Rectal smooth muscle tissue (tissue), 1 donor: ENCODE measurements at regions not wholly inside any gene's neighbourhood (a gene's known extent, or its start where the extent isn't known, plus 50 kb on each side); places are given as distances from the start of the nearest gene placed in this dataset.

Experiments used
- H3K27ac ChIP-seq: one replicate; pipeline ENCODE4 v1.7.0; 2013; ENCODE audit warnings: low read depth, low read length, inconsistent platforms
- H3K27me3 ChIP-seq: one replicate; pipeline ENCODE4 v1.7.0; 2013; ENCODE audit warnings: low read length; ENCODE audit not compliant: control insufficient read depth, insufficient read depth
- H3K36me3 ChIP-seq: one replicate; pipeline ENCODE4 v1.7.0; 2013; ENCODE audit warnings: low read length; ENCODE audit not compliant: control insufficient read depth, insufficient read depth
- H3K4me1 ChIP-seq: one replicate; pipeline ENCODE4 v1.7.0; 2013; ENCODE audit warnings: low read length; ENCODE audit not compliant: control insufficient read depth, insufficient read depth
- H3K4me3 ChIP-seq: one replicate; pipeline ENCODE4 v1.7.0; 2013; ENCODE audit warnings: low read length
- H3K9ac ChIP-seq: one replicate; pipeline ENCODE4 v1.7.0; 2013; ENCODE audit warnings: low read length

DNA sequence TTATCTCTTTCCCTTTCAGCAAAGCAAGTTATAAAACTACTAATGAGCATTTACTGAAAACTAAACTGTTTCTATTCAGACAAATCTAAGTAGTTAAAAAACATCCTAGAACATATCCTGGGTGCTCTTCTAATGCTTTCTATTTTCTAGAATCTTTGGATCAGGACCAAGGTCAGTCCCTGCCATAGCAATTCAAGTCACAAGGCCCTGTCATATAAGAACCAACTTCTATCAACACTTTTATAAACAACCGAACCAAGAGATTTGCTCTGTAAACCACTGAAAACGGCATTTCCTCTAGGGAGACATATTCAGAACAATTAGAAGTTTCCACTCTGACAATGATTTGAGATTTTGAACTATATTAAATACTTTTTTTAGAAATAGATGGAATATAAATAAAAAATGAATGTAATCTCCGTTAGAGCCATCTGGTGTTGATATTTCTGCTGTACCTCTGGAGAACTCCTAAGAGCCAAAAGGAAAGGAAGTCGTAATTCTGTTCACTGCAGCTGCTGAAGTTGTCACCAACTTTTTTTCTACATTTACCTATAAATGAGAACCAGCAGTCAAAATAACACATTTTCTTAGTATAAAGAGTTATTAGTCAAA is 51.4 kb upstream of the LGSN start:
- no peak overlapping the region for H3K27ac ChIP-seq
- no peak overlapping the region for H3K4me3 ChIP-seq
- H3K36me3 ChIP-seq: no peaks in the 10 kb centered on the region
- no peaks in the 10 kb centered on the region for H3K27me3 ChIP-seq
- H3K9ac ChIP-seq: no peak overlapping the region
- H3K4me1 ChIP-seq: no peaks in the 10 kb centered on the region

DNA sequence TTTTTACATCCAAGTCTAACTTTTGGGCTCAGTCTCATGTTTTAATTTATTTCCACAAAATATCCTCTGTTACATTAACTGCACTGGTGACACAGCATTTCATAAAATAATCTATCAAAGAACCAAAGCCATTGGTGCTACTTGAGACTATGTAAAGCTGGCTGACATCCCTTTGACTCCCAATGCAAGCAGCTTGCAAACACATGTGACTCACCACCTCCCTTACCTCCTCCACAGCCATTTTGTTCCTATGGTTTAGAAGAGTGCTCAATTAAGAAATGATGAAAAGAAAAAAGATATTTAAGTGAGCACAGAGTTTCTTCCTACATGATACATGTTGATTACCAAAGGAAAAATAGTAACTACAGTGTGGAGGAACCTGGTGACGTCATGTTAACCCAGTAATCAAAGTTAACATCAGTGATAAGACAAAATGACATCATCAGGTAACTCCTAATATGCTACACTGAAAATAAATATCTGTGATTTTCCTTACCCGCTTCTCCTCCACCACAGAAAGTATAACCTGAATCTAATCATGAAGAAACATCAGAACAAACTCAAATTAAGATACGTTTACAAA is 53.3 kb upstream of the LGSN start:
- Histone ChIP-seq H3K4me1 (no peaks in the 10 kb centered on the region), H3K27ac (no peak overlapping the region), H3K9ac (no peak overlapping the region), H3K36me3 (no peaks in the 10 kb centered on the region), H3K27me3 (no peaks in the 10 kb centered on the region), H3K4me3 (no peak overlapping the region)

DNA sequence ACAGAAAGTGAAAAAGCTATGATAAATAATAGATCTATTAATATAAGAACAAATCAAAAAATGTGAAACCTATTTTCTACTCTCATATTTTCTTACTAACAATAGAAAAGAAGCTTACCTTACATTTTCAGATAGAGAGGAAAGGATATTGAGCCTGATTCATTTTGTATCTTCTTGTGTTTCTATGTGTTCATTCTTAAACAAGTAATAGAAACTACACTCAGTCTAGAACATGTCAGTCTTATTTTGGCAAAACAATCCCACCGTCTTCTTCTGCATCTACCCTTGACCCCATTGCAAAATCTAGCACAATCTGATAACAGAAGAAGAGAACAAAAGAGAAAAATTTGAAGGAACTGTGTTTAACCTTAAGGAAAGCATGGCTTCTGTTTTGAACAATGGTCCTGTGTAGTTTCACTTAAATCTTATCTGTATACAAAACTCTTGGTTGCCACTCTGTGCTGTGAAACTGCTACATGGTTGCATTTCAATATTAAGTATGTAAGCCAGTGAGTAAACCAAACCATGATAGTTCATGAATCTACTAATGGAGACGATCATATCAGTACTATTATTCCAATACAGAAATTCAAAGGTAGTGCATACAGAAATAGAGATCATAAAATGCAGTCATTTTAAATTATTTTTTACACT is 69.5 kb upstream of the LGSN start:
- no peaks in the 10 kb centered on the region for H3K27me3 ChIP-seq

DNA sequence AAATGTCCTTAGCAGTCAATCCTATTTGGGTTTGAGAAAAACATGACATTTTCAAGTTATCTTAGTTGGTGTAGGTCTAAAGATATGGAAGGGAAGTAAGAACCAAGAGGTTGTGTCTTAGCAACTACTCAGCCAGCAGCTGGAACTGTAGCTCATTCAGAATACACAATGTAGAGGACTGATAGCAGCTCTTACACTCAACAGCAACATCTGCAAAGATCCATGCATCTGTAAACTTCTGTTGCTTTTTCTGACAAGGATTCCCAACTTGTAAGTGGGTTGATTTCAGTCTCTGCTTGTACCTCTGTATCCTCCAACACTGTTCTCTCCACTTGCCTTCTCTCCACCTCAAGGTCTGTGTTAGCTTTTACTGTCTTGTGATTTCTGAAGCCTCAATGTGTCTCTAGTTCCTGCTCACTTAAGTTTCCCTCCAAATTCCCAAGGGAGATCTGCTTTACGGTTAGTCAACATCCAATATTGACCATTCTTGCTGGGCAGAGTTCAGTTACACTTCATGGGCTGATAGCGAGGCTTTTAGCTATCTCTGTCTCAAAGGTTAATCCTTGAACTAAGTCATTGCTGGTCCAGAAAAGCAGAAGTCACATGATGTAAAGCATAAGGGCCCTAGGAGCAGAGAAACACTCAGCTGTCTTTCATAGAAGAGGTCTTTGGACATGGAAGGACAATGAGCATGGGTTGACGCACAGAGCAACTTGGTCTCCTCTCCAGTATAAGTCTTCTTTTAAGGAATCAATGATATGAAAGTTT is 71.6 kb upstream of the LGSN start:
- Histone ChIP-seq H3K27me3 (no peaks in the 10 kb centered on the region), H3K9ac (no peak overlapping the region), H3K4me3 (no peak overlapping the region), H3K36me3 (no peaks in the 10 kb centered on the region), H3K4me1 (no peaks in the 10 kb centered on the region), H3K27ac (no peak overlapping the region)

More for the DNA sequence above, 69.5 kb upstream of the LGSN start:
- Histone ChIP-seq H3K9ac (no peak overlapping the region), H3K36me3 (no peaks in the 10 kb centered on the region), H3K4me1 (no peaks in the 10 kb centered on the region), H3K4me3 (no peak overlapping the region), H3K27ac (no peak overlapping the region)

DNA sequence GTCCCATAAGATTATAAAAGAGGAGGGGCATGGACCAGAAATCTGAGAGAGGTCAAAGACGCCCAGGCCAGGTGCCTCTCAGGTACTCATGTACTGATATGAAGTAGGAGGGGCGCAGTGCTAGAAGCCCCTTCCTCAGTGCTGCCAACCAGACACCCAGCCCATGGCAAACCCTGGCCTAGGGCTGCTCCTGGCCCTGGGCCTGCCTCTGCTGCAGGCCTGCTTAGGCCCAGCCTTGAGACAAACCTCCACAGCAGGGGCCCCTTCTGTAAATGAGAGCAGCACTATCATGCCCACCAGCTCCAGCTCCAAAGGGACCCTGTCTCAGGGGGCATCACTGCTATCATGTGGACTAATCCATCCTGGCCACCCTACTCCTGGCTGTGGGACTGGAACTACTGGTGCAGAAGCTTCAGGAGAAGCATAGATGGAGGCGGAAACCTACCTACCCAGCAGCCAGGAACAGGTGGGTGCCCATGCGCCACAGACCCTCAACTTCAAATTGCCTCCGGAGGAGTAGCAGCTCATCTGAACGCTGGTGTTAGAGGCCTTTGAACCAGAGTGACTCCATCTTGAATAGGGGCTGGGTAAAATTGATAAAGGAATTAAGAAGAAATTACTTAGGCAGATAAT is 72.4 kb upstream of the LGSN start:
- Histone ChIP-seq H3K27me3 (no peaks in the 10 kb centered on the region), H3K4me3 (no peak overlapping the region), H3K27ac (no peak overlapping the region), H3K4me1 (no peaks in the 10 kb centered on the region), H3K36me3 (no peaks in the 10 kb centered on the region), H3K9ac (no peak overlapping the region)

DNA sequence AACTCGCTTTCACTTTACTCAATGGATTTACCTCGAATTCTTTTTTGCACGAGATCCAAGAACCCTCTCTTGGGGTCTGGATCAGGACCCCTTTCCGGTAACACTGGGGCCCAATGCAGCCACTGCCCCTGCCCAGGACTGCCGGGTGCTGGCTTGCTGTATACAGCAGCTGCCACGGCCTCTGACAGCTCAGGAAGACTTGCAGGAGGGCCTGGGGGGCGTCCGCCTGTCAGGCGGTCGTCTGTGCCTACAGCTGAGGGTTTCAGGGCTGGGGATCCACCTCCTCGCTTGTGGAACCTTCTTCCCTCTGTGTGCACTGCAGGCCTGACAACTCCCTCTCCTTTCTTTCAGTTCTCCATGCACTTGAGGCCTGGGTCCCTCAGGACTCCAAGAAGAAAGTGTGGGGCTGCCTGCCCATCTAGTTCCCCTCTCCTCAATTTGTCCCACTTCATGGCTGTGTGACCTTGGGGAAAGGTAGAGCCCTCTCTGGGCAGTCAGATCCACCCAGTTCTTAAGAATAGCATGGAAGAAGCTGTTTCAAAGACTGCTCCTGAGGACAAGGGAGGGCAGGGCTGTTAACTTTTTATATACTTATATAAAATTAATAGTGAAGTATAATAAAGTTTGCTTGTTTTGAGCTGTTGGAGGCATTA is 75.0 kb upstream of the LGSN start:
- H3K36me3 ChIP-seq: no peaks in the 10 kb centered on the region
- H3K4me1 ChIP-seq: no peaks in the 10 kb centered on the region
- no peak overlapping the region for H3K27ac ChIP-seq
- no peaks in the 10 kb centered on the region for H3K27me3 ChIP-seq
- H3K9ac ChIP-seq: no peak overlapping the region
- H3K4me3 ChIP-seq: no peak overlapping the region

DNA sequence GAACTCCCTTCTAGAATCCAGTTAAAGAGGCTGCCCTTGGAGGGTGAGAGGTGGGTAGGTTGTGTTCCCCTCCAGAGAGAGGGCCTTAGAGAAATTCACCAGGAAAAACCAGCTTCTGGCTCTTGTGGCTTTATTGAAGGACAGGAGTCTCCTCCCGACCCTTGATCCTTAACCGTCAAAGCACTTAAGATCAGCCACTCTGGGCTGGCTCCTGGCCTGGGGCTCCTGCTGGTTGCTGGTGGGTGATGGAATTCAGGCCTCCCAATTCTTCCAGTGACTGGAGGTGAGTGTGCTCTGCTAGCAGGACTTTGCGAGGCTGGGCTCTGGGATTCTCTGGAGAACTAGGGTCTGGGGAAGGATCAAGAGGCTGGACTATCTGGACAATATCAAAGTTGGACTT is 75.6 kb upstream of the LGSN start:
- H3K9ac ChIP-seq: no peak overlapping the region
- no peak overlapping the region for H3K27ac ChIP-seq

DNA sequence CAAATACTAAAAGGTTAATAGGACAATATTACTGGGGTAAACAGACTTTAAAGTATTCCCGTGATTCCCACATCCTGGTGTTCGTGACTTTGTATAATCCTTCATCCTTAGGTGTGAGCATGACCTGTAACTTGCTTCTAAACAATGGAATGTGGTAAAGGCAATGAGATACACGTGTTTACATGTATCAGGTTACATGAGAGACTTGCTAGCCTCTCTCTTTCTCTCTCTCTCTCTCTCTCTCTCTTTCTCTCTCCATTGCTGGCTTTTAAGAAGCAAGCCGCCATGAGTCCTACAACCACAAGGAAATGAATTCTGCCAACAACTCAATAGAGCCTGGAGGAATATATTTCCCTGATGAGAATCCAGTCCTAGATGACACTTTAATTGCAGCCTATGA is 83.9 kb upstream of the LGSN start:
- H3K27me3 ChIP-seq: no peaks in the 10 kb centered on the region
- no peaks in the 10 kb centered on the region for H3K36me3 ChIP-seq
- no peak overlapping the region for H3K4me3 ChIP-seq
- H3K4me1 ChIP-seq: no peaks in the 10 kb centered on the region
- H3K9ac ChIP-seq: no peak overlapping the region
- no peak overlapping the region for H3K27ac ChIP-seq

More for the DNA sequence above, 75.6 kb upstream of the LGSN start:
- no peaks in the 10 kb centered on the region for H3K27me3 ChIP-seq
- no peaks in the 10 kb centered on the region for H3K36me3 ChIP-seq
- H3K4me1 ChIP-seq: no peaks in the 10 kb centered on the region
- peak overlapping the region; percentile 15 for H3K4me3 ChIP-seq

DNA sequence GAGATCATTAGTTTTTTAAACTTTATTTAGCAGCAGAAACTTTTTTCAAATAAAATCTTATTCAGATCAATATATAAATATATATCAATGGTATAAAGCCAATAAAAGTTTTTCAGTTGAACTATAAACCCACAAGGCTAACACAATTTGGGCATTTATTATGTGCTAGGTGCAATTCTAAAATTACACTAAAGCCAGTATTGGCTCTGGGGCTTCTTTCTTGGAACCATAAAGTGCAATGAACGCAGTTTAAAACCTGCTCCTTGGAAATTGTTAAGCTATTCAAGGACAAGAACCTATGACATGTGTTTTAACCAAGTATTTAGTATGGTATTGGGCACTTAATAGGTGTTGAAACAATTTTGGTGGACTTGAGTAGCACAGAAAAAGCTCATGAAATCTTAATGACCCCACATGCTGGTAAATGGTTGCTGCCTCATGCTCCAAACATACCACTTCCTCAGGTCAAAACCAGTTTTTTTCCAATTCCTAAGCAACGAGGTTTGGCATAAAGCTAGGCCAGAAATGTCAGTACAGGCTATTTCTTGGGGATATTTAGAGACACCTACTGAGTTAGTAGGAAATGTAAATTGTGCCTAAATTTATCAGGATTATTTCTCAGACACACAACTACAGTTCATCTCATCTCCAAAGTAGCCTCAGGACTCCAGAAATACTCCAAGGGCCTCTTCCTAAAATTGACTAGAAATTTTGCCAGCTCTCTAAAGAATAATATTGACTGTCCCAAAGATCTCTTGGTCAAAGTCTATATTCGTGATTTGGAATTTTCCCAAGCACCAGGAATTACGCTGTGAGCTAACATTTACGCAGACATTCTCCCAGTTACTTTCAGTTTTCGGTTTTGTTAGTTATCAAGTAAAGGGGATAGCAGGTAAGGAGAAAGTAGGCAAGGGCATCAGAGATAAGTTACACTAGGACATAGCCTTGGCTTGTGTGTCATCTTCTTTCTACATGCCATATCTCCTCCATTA is 90.9 kb upstream of the LGSN start:
- Histone ChIP-seq H3K4me1 (no peaks in the 10 kb centered on the region), H3K27me3 (no peaks in the 10 kb centered on the region), H3K9ac (no peak overlapping the region), H3K27ac (no peak overlapping the region), H3K36me3 (no peaks in the 10 kb centered on the region), H3K4me3 (no peak overlapping the region)

DNA sequence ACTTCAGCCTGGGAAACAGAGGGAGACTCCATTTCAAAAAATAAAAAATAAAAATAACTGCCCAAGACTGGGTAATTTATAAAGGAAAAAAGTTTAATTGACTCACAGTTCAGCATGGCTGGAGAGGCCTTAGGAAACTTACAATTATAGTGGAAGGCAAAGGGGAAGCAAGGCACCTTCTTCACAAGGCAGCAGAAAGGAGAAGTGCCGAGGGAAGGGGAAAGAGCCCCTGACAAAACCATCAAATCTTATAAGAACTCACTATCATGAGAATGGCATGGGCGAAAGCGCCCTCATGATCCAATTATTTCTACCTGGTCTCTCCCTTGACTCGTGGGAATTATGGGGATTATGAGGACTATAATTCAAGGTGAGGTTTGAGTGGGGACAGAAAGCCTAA is 95.5 kb upstream of the LGSN start:
- H3K4me3 ChIP-seq: no peak overlapping the region
- H3K27ac ChIP-seq: no peak overlapping the region
- no peak overlapping the region for H3K9ac ChIP-seq
- H3K27me3 ChIP-seq: no peaks in the 10 kb centered on the region
- H3K4me1 ChIP-seq: no peaks in the 10 kb centered on the region
- H3K36me3 ChIP-seq: no peaks in the 10 kb centered on the region

DNA sequence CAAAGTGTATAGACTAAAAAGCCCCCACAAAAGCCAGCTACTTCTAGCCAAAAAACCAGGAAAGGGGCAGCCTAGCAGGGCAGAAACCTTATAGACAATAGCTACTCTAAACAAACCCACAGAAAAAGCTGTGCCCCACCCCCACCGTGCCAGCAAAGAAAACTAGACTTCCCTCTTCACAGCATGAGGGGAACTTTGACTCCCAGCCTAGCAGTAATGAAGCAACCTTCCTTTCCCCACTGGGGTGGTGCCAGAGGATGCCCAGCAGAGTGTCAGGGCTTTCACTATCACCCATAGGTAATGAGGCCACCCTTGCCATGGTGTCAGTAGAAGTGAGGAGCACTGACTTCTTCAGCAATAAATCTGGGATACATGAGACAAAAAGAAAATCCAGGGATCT is 99.0 kb upstream of the LGSN start:
- H3K4me1 ChIP-seq: no peaks in the 10 kb centered on the region
- H3K9ac ChIP-seq: no peak overlapping the region

More for the DNA sequence above, 99.0 kb upstream of the LGSN start:
- Histone ChIP-seq H3K4me3 (no peak overlapping the region), H3K27ac (no peak overlapping the region), H3K36me3 (no peaks in the 10 kb centered on the region), H3K27me3 (no peaks in the 10 kb centered on the region)
